ENCODE measurements at regions not wholly inside any gene's neighbourhood (a gene's known extent, or its start where the extent isn't known, plus 50 kb on each side); places are given as distances from the start of the nearest gene placed in this dataset.

DNA sequence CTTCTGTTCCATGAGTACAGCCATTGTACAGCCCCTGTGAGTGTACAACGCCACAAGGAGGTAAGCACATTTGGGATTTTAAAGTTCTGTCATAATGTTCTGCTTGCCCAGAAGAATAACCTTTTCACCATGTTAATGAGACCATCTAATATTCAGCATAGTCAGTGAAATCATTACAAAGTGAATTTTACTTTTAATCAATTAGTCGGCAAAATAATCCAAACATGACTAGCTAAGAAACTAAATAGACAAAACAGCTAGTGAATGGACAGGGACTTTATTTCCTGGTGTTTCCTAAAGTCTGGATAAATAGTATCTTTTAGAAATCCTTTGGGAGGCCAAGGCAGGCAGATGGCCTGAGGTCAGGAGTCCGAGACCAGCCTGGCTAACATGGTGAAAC, 69.0 kb upstream of the NRSN1 start:
- no peaks in the 10 kb centered on the region for H3K4me1 Mint-ChIP-seq
- peaks cover 16% of the 10 kb centered on the region for H3K27me3 Mint-ChIP-seq (ENCODE audit: low read depth, poor library complexity)
- H3K4me3 Mint-ChIP-seq, result no peak overlapping the region
- no peaks in the 10 kb centered on the region for H3K36me3 Mint-ChIP-seq (ENCODE audit: low read depth)
- no peaks in the 10 kb centered on the region for H3K9me3 Mint-ChIP-seq
- no peak for DNase-seq
- TF ChIP-seq, protein P1, sequence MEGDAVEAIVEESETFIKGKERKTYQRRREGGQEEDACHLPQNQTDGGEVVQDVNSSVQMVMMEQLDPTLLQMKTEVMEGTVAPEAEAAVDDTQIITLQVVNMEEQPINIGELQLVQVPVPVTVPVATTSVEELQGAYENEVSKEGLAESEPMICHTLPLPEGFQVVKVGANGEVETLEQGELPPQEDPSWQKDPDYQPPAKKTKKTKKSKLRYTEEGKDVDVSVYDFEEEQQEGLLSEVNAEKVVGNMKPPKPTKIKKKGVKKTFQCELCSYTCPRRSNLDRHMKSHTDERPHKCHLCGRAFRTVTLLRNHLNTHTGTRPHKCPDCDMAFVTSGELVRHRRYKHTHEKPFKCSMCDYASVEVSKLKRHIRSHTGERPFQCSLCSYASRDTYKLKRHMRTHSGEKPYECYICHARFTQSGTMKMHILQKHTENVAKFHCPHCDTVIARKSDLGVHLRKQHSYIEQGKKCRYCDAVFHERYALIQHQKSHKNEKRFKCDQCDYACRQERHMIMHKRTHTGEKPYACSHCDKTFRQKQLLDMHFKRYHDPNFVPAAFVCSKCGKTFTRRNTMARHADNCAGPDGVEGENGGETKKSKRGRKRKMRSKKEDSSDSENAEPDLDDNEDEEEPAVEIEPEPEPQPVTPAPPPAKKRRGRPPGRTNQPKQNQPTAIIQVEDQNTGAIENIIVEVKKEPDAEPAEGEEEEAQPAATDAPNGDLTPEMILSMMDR (IDR thresholded peaks at IDR 0.05), result no peak
- H3K27ac Mint-ChIP-seq, result no peak overlapping the region

DNA sequence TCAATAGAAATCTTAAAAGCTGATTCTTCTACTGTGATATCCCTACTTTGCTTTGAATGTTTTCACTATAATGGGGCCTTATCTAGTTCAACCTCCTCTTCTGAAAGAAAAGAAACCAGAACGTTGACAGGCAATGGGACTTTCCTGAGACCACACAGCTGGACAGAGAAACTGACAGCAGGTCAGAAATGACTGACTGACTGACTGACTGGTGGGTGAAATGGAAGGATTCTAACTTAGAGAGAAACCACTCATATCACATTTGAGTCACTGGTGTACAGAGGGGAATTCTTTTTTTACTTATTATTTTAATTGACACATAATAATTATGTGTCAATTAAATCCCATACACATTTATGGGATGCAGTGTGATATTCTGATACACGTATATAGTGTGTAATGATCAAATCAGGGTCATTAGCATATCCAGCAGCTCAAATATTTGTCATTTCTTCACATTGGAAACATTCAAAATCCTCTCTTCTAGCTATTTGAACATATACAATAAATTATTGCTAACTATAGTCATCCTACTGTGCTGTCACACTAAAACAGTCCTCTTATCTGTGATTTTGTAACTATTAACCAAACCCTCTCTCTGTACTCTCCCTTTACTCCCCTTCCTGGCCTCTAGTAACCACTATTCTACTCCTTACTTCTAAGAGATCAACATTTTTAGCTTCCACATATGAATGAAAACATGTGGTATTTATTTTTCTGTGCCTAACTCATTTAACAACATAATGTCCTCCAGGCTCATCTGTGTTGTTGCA, 64.8 kb upstream of the NRSN1 start:
- peaks cover 10% of the 10 kb centered on the region for H3K27me3 Mint-ChIP-seq (ENCODE audit: low read depth, poor library complexity)
- H3K9me3 Mint-ChIP-seq, result peaks cover 8% of the 10 kb centered on the region
- no peak for DNase-seq
- H3K27ac Mint-ChIP-seq, result no peak overlapping the region
- TF ChIP-seq, protein P1 (IDR thresholded peaks at IDR 0.05), result no peak
- H3K4me1 Mint-ChIP-seq, result no peaks in the 10 kb centered on the region
- no peaks in the 10 kb centered on the region for H3K36me3 Mint-ChIP-seq (ENCODE audit: low read depth)
- no peak overlapping the region for H3K4me3 Mint-ChIP-seq

DNA sequence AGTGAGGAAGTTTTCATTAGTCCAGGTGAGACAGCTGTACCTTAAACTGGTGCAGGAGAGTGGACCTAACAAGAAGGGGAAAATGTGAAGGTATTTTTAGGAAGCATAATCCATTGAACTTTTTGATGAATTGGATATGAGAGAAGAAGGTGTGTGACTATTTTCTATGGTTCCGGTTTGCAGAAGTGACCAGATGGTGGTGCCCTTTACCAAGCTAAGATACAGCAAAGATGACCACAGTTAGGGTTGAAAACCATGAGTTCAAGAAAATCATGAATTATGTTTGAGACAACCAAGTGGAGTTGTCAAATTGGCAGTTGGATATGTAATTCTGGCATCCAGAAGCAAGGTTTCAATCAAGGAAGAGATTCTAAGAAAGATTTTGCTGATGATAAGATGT, 61.9 kb upstream of the NRSN1 start:
- H3K27me3 Mint-ChIP-seq (ENCODE audit: low read depth, poor library complexity), result peaks cover 13% of the 10 kb centered on the region
- peaks cover under 1% of the 10 kb centered on the region for H3K4me1 Mint-ChIP-seq
- TF ChIP-seq, protein P1 (IDR thresholded peaks at IDR 0.05), result peak; percentile 47
- DNase-seq, result peak; percentile 10
- peaks cover 15% of the 10 kb centered on the region for H3K9me3 Mint-ChIP-seq
- no peak overlapping the region for H3K4me3 Mint-ChIP-seq
- no peak overlapping the region for H3K27ac Mint-ChIP-seq
- no peaks in the 10 kb centered on the region for H3K36me3 Mint-ChIP-seq (ENCODE audit: low read depth)

GRCh38 chr6:24064832-24065231, 61.2 kb upstream of the NRSN1 start:
- Mint-ChIP-seq H3K9me3 (peaks cover 15% of the 10 kb centered on the region), H3K4me1 (peaks cover 7% of the 10 kb centered on the region), H3K27ac (no peak overlapping the region), H3K4me3 (no peak overlapping the region), H3K36me3 (ENCODE audit: low read depth) (no peaks in the 10 kb centered on the region), H3K27me3 (ENCODE audit: low read depth, poor library complexity) (peaks cover 17% of the 10 kb centered on the region)
- no peak for DNase-seq
- TF ChIP-seq, protein P1 (IDR thresholded peaks at IDR 0.05), result no peak

DNA sequence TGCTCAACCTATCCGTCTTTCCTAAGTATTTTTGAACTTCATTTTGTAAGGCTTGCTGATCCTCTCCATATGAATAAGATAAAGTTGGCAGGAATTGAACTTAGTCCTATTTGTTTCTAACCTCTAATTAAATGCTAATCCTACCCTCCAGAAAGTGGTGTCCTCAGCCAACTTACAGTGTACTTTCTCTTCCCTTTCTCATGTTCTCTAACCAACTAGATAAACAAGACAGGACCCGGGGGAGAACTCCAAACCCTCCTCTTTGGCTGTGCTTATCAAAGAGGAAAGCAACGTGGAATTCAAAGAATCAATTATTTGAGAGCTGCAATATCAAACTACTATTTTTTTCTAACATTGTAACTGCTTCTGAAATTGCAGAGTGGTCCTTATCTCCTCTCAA, 56.5 kb upstream of the NRSN1 start:
- Mint-ChIP-seq H3K9me3 (peaks cover 15% of the 10 kb centered on the region), H3K4me3 (no peak overlapping the region), H3K27ac (no peak overlapping the region), H3K27me3 (ENCODE audit: low read depth, poor library complexity) (peaks cover 36% of the 10 kb centered on the region), H3K4me1 (peaks cover 7% of the 10 kb centered on the region), H3K36me3 (ENCODE audit: low read depth) (no peaks in the 10 kb centered on the region)
- no peak for DNase-seq
- TF ChIP-seq, protein P1 (IDR thresholded peaks at IDR 0.05), result no peak

All from nephron progenitor cell (in vitro differentiated cells).